ENCODE measurements at regions not wholly inside any gene's neighbourhood (a gene's known extent, or its start where the extent isn't known, plus 50 kb on each side); places are given as distances from the start of the nearest gene placed in this dataset.

GRCh38 chr6:156598855-156599180, 178.4 kb upstream of the ARID1B start:
- no peak for FAIRE-seq

GRCh38 chr6:156598071-156598854, 178.9 kb upstream of the ARID1B start:
- TF ChIP-seq FOSL2 (IDR thresholded peaks at IDR 0.05) (no peak), FOSL2 (CRISPR knock-in tag; IDR thresholded peaks at IDR 0.05) (no peak), USF2 (IDR thresholded peaks at IDR 0.05) (no peak), NFE2L2 (conservative IDR thresholded peaks at IDR 0.05; ENCODE audit: low read length) (no peak), CHD2 (IDR thresholded peaks at IDR 0.05; ENCODE audit: low read length, partially characterized antibody) (no peak), ZSCAN20 (CRISPR knock-in tag; IDR thresholded peaks at IDR 0.05) (no peak)
- FAIRE-seq (no peak), DNase-seq (ENCODE audit: low read depth in 1 of 2, low spot score in 1 of 2) (no peak), ATAC-seq (no peak)
- Histone ChIP-seq H3K4me3 (no peak overlapping the region), H3K4me2 (no peak overlapping the region), H3K27ac (no peak overlapping the region), H3K9me3 (no peaks in the 10 kb centered on the region), H3K4me1 (no peaks in the 10 kb centered on the region)
- ChIA-PET CTCF (no interaction called here), POLR2A (no interaction called here)
- 74% methylated on average over 22 of the region's 22 CpGs for WGBS (ENCODE audit: missing lambda C conversion rate)

More at GRCh38 chr6:156598855-156599180, 178.4 kb upstream of the ARID1B start:
- Histone ChIP-seq H3K4me3 (no peak overlapping the region), H3K27ac (no peak overlapping the region), H3K4me1 (no peaks in the 10 kb centered on the region), H3K4me2 (no peak overlapping the region), H3K9me3 (no peaks in the 10 kb centered on the region)
- ChIA-PET CTCF (no interaction called here), POLR2A (no interaction called here)
- DNase-seq (ENCODE audit: low read depth in 1 of 2, low spot score in 1 of 2) (no peak), ATAC-seq (no peak)
- TF ChIP-seq HOXB5 (CRISPR knock-in tag; IDR thresholded peaks at IDR 0.05) = no peak
- TF ChIP-seq NFE2L2 (conservative IDR thresholded peaks at IDR 0.05; ENCODE audit: low read length) = no peak
- no peak for TF ChIP-seq JUN (IDR thresholded peaks at IDR 0.05)
- TF ChIP-seq ESRRA (IDR thresholded peaks at IDR 0.05; ENCODE audit: borderline replicate concordance, low read length) = no peak
- TF ChIP-seq KDM1A (IDR thresholded peaks at IDR 0.05; ENCODE audit: low read depth) = no peak
- no peak for TF ChIP-seq MYC (IDR thresholded peaks at IDR 0.05; ENCODE audit: borderline replicate concordance, low read length)
- TF ChIP-seq HEYL (CRISPR knock-in tag; IDR thresholded peaks at IDR 0.05) = no peak
- no peak for TF ChIP-seq CHD4 (IDR thresholded peaks at IDR 0.05; ENCODE audit: borderline replicate concordance)
- TF ChIP-seq TFCP2L1 (CRISPR knock-in tag; IDR thresholded peaks at IDR 0.05) = no peak
- no peak for TF ChIP-seq REST (IDR thresholded peaks at IDR 0.05)
- TF ChIP-seq CBX8 (IDR thresholded peaks at IDR 0.05) = no peak
- 88% methylated on average over 6 of the region's 6 CpGs for WGBS (ENCODE audit: missing lambda C conversion rate)

GRCh38 chr6:156597095-156597494, 180.1 kb upstream of the ARID1B start:
- H3K4me1 ChIP-seq = no peaks in the 10 kb centered on the region
- POLR2A ChIA-PET = no interaction called here
- no peak for FAIRE-seq
- no peak for DNase-seq (ENCODE audit: low read depth in 1 of 2, low spot score in 1 of 2)
- no peak overlapping the region for H3K27ac ChIP-seq
- no peak for ATAC-seq
- CTCF ChIA-PET = no interaction called here
- no peak overlapping the region for H3K4me3 ChIP-seq
- H3K4me2 ChIP-seq = no peak overlapping the region
- WGBS (ENCODE audit: missing lambda C conversion rate) = 50% methylated on average over 4 of the region's 5 CpGs
- H3K9me3 ChIP-seq = no peaks in the 10 kb centered on the region
- TF ChIP-seq EP300 (IDR thresholded peaks at IDR 0.05) = no peak
- no peak for TF ChIP-seq POLR2AphosphoS2 (conservative IDR thresholded peaks at IDR 0.05; ENCODE audit: low read length)
- TF ChIP-seq FOXS1 (CRISPR knock-in tag; IDR thresholded peaks at IDR 0.05) = no peak
- TF ChIP-seq ZC3H11A (IDR thresholded peaks at IDR 0.05) = no peak
- no peak for TF ChIP-seq RNF2 (IDR thresholded peaks at IDR 0.05; ENCODE audit: borderline replicate concordance, low read depth)
- TF ChIP-seq CBX2 (IDR thresholded peaks at IDR 0.05; ENCODE audit: borderline replicate concordance, low read depth) = no peak
- TF ChIP-seq NPAS2 (CRISPR knock-in tag; IDR thresholded peaks at IDR 0.05; ENCODE audit: borderline replicate concordance) = no peak
- TF ChIP-seq MAX (IDR thresholded peaks at IDR 0.05) = no peak
- no peak for TF ChIP-seq PBX3 (IDR thresholded peaks at IDR 0.05)
- no peak for TF ChIP-seq RARB (CRISPR knock-in tag; IDR thresholded peaks at IDR 0.05)
- no peak for TF ChIP-seq REST (IDR thresholded peaks at IDR 0.05)
- TF ChIP-seq ZFP36 (IDR thresholded peaks at IDR 0.05; ENCODE audit: borderline replicate concordance, partially characterized antibody) = no peak

All from A549 (cell line).